ENCODE measurements at regions not wholly inside any gene's neighbourhood (a gene's known extent, or its start where the extent isn't known, plus 50 kb on each side); places are given as distances from the start of the nearest gene placed in this dataset.

DNA sequence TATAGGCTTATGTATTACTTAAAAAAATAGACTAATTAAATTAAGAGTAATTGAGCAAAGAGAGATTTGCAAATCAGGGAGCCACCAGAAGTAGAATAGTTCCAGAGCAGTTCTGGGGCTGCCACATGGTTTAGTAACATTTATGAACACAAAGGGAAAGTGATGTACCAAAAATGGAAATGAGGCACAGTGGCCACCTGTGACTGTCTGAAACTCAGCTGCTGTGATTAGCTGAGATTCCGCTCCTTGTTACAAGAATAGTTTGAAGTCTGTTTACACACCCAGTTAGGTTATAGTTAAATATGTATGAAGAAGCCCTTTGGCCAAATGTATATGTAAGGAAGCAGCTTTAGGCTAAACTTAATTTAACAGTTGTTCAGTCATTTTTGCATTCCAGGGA, 901.5 kb upstream of the CHORDC1 start:
- Mint-ChIP-seq H3K27ac (no peak overlapping the region), H3K9me3 (no peaks in the 10 kb centered on the region), H3K4me1 (ENCODE audit: unreplicated experiment) (peaks cover 8% of the 10 kb centered on the region), H3K4me3 (no peak overlapping the region), H3K36me3 (no peaks in the 10 kb centered on the region), H3K27me3 (no peaks in the 10 kb centered on the region)
- no peak for DNase-seq (ENCODE audit: extremely low spot score, unreplicated experiment)
- TF ChIP-seq, protein P1, sequence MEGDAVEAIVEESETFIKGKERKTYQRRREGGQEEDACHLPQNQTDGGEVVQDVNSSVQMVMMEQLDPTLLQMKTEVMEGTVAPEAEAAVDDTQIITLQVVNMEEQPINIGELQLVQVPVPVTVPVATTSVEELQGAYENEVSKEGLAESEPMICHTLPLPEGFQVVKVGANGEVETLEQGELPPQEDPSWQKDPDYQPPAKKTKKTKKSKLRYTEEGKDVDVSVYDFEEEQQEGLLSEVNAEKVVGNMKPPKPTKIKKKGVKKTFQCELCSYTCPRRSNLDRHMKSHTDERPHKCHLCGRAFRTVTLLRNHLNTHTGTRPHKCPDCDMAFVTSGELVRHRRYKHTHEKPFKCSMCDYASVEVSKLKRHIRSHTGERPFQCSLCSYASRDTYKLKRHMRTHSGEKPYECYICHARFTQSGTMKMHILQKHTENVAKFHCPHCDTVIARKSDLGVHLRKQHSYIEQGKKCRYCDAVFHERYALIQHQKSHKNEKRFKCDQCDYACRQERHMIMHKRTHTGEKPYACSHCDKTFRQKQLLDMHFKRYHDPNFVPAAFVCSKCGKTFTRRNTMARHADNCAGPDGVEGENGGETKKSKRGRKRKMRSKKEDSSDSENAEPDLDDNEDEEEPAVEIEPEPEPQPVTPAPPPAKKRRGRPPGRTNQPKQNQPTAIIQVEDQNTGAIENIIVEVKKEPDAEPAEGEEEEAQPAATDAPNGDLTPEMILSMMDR (conservative IDR thresholded peaks at IDR 0.05) = no peak

DNA sequence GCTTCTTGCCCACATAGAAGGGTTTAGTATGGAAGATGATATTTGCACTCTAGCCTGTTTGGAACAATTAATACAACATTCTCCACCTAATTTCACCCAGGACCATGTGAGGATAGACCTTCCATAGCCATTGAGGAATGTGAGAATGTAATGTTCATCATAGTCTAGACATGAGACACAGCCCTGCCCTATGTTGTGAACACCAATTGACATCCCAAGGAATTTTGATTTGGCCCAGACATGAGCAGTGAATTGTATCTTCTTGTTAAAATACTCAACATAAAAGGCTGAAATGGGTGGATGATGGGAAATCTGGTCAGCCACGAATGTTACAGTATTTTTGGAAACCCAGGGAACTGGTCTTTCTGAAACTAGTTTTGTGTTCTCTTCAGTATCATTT, 892.3 kb upstream of the CHORDC1 start:
- TF ChIP-seq, protein P1 (conservative IDR thresholded peaks at IDR 0.05) = no peak
- H3K27ac Mint-ChIP-seq = no peak overlapping the region
- no peak for DNase-seq (ENCODE audit: extremely low spot score, unreplicated experiment)
- no peak overlapping the region for H3K4me3 Mint-ChIP-seq
- no peaks in the 10 kb centered on the region for H3K4me1 Mint-ChIP-seq (ENCODE audit: unreplicated experiment)
- no peaks in the 10 kb centered on the region for H3K36me3 Mint-ChIP-seq
- H3K27me3 Mint-ChIP-seq = no peaks in the 10 kb centered on the region
- H3K9me3 Mint-ChIP-seq = no peaks in the 10 kb centered on the region

DNA sequence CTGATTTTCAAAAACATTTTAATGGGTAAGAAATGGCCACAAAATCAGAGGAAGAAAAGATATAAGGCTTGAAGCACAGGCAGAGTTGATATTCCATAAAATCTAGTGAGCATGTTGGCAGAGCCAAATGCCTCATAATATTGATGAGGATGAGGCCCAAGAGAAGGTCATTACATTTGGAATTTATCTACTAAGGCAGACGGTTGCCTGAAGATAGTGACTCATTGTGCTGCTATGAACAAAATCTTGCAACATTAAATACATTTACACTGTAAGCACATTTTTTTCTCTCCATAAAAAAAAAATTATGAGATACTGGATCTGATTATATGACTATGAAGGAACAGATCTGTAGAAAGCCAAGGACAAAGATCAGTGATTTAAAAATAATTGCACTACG, 881.4 kb upstream of the CHORDC1 start:
- no peak overlapping the region for H3K4me3 Mint-ChIP-seq
- DNase-seq (ENCODE audit: extremely low spot score, unreplicated experiment) = no peak
- H3K27ac Mint-ChIP-seq = no peak overlapping the region
- TF ChIP-seq, protein P1 (conservative IDR thresholded peaks at IDR 0.05) = no peak
- no peaks in the 10 kb centered on the region for H3K4me1 Mint-ChIP-seq (ENCODE audit: unreplicated experiment)
- no peaks in the 10 kb centered on the region for H3K36me3 Mint-ChIP-seq
- no peaks in the 10 kb centered on the region for H3K27me3 Mint-ChIP-seq
- no peaks in the 10 kb centered on the region for H3K9me3 Mint-ChIP-seq

DNA sequence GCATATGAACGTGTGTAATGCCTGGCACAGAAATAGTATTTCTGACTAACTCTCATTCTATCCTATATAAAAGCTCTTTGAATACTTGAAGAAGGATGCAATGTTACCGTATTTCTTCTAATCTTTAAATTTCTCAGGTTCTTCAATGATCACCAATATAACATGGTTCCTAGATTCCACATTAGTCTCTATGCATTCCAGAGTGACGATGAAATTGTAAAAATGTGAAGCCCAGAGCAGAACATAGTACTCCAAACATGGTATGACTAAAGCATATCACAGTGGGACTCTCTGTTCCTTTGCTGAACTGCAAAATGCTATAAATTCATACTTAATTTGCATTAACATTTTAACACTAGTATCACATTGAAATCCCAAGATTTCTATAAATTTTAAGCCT, 877.6 kb upstream of the CHORDC1 start:
- Mint-ChIP-seq H3K4me3 (no peak overlapping the region), H3K36me3 (no peaks in the 10 kb centered on the region), H3K4me1 (ENCODE audit: unreplicated experiment) (no peaks in the 10 kb centered on the region), H3K27ac (no peak overlapping the region), H3K9me3 (no peaks in the 10 kb centered on the region), H3K27me3 (no peaks in the 10 kb centered on the region)
- TF ChIP-seq, protein P1 (conservative IDR thresholded peaks at IDR 0.05) = no peak
- no peak for DNase-seq (ENCODE audit: extremely low spot score, unreplicated experiment)

DNA sequence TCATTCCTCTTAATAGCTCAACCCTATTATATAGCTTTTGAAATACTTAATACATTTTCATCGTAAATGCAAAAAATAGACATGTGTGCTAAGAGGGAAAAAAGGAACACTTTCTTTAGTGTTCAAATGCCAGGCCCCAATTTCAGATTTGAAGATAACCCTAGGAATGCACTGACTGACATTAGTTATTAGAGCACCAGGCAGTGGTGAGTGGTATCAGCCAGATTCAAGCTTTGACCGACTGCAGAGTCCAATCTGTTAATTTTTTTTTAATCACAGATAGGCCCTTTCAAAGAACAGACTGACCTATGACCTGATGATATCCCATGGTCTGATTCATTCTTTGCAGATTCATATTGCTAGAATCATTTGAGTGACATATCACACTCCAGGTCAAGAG, 874.2 kb upstream of the CHORDC1 start:
- Mint-ChIP-seq H3K9me3 (no peaks in the 10 kb centered on the region), H3K27ac (no peak overlapping the region), H3K36me3 (no peaks in the 10 kb centered on the region), H3K27me3 (no peaks in the 10 kb centered on the region), H3K4me1 (ENCODE audit: unreplicated experiment) (no peaks in the 10 kb centered on the region), H3K4me3 (no peak overlapping the region)
- DNase-seq (ENCODE audit: extremely low spot score, unreplicated experiment) = no peak
- TF ChIP-seq, protein P1 (conservative IDR thresholded peaks at IDR 0.05) = no peak

DNA sequence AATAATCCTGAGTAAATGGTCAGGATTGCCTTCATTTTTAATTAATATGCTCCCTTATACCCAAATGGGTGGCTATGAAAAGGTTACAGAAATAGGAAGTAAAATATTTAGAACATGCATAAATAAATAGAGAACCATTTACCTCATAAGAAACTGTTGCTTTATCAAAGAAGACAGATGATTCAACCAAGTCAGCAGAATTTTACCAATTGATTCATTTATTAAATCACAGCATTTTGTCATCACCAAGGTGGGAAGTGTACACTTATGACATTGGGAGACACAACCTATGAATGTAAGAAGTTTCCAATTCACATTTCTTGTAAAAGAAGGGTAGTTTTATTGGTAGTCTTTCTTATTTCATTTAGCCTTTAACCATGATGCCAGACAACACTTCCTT, 870.3 kb upstream of the CHORDC1 start:
- no peak overlapping the region for H3K4me3 Mint-ChIP-seq
- H3K36me3 Mint-ChIP-seq = no peaks in the 10 kb centered on the region
- no peaks in the 10 kb centered on the region for H3K9me3 Mint-ChIP-seq
- no peaks in the 10 kb centered on the region for H3K4me1 Mint-ChIP-seq (ENCODE audit: unreplicated experiment)
- TF ChIP-seq, protein P1 (conservative IDR thresholded peaks at IDR 0.05) = no peak
- no peak for DNase-seq (ENCODE audit: extremely low spot score, unreplicated experiment)
- H3K27ac Mint-ChIP-seq = no peak overlapping the region
- H3K27me3 Mint-ChIP-seq = no peaks in the 10 kb centered on the region

Measured in type B pancreatic cell (in vitro differentiated cells).